Thymus (tissue), 11 donors: ENCODE measurements at regions not wholly inside any gene's neighbourhood (a gene's known extent, or its start where the extent isn't known, plus 50 kb on each side); places are given as distances from the start of the nearest gene placed in this dataset.

Experiments
- DNase-seq, 9 donors: peaks; one replicate each; pipeline ENCODE4 v3.0.0-alpha.2; 2013; ENCODE audit warnings: low spot score in 9 of 9, low read depth in 6 of 9, missing footprints in 1 of 9
- H3K27ac ChIP-seq, 2 donors: one replicate each; pipeline ENCODE4 v1.5.1; 2013; ENCODE audit warnings: control low read depth in 1 of 2, low read depth in 1 of 2, low read length in 1 of 2, mild to moderate bottlenecking in 1 of 2, moderate library complexity in 1 of 2
- H3K27me3 ChIP-seq, 2 donors: one replicate each; pipeline ENCODE4 v1.5.1; 2013; ENCODE audit warnings: low read length in 1 of 2; ENCODE audit not compliant: control insufficient read depth in 2 of 2, insufficient read depth in 1 of 2
- H3K36me3 ChIP-seq, 2 donors: one replicate each; pipeline ENCODE4 v1.5.1; 2013; ENCODE audit warnings: low read length in 1 of 2, mild to moderate bottlenecking in 1 of 2, moderate library complexity in 1 of 2; ENCODE audit not compliant: control insufficient read depth in 2 of 2, insufficient read depth in 2 of 2
- H3K4me1 ChIP-seq, 2 donors: one replicate each; pipeline ENCODE4 v1.5.1; 2013; ENCODE audit warnings: low read length in 2 of 2; ENCODE audit not compliant: control insufficient read depth in 2 of 2, insufficient read depth in 2 of 2
- H3K4me3 ChIP-seq, 2 donors: one replicate each; pipeline ENCODE4 v1.5.1; 2013; ENCODE audit warnings: low read length in 2 of 2, control low read depth in 1 of 2, mild to moderate bottlenecking in 1 of 2
- H3K9me3 ChIP-seq, 2 donors: one replicate each; pipeline ENCODE4 v1.5.1; 2013; ENCODE audit warnings: low read length in 1 of 2, mild to moderate bottlenecking in 1 of 2; ENCODE audit not compliant: control insufficient read depth in 2 of 2, insufficient read depth in 1 of 2
- WGBS: extraction: QIAGEN DNeasy Blood & Tissue Kit; methylation state at CpG from one replicate; pipeline ENCODE4 v1.1.7; 2013; 5-methylcytosine and 5-hydroxymethylcytosine counted together
- donor health status: healthy.

GRCh38 chr5:165457859-165458481, 1952.6 kb downstream of the MAT2B start:
- H3K4me3 ChIP-seq, result no peak overlapping the region
- no peaks in the 10 kb centered on the region for H3K9me3 ChIP-seq
- DNase-seq, result peak in 5 of 9 donors; percentile 1 to 26 (median 4)
- H3K27me3 ChIP-seq, result no peaks in the 10 kb centered on the region
- H3K36me3 ChIP-seq, result no peaks in the 10 kb centered on the region
- no peaks in the 10 kb centered on the region for H3K4me1 ChIP-seq
- no peak overlapping the region for H3K27ac ChIP-seq
- WGBS, result 71% methylated on average over 5 of the region's 5 CpGs

- no peaks in the 10 kb centered on the region for H3K36me3 ChIP-seq
- no peaks in the 10 kb centered on the region for H3K9me3 ChIP-seq
- no peak overlapping the region for H3K4me3 ChIP-seq
- DNase-seq, result no peak
- no peak overlapping the region for H3K27ac ChIP-seq
- H3K27me3 ChIP-seq, result no peaks in the 10 kb centered on the region
- H3K4me1 ChIP-seq, result no peaks in the 10 kb centered on the region
Measured at GRCh38 chr5:165459232-165459631, 1953.8 kb downstream of the MAT2B start.

- Histone ChIP-seq H3K27ac (no peak overlapping the region), H3K36me3 (no peaks in the 10 kb centered on the region), H3K4me1 (no peaks in the 10 kb centered on the region), H3K9me3 (no peaks in the 10 kb centered on the region), H3K27me3 (no peaks in the 10 kb centered on the region), H3K4me3 (no peak overlapping the region)
- WGBS, result 90% methylated on average over 4 of the region's 4 CpGs
- DNase-seq, result no peak
Measured at GRCh38 chr5:165460911-165461310, 1955.5 kb downstream of the MAT2B start.

- DNase-seq, result no peak
- H3K36me3 ChIP-seq, result no peaks in the 10 kb centered on the region
- H3K9me3 ChIP-seq, result no peaks in the 10 kb centered on the region
- no peak overlapping the region for H3K4me3 ChIP-seq
- no peak overlapping the region for H3K27ac ChIP-seq
- 95% methylated on average over 3 of the region's 3 CpGs for WGBS
- H3K4me1 ChIP-seq, result no peaks in the 10 kb centered on the region
- H3K27me3 ChIP-seq, result no peaks in the 10 kb centered on the region
Measured at GRCh38 chr5:165477546-165477945, 1972.1 kb downstream of the MAT2B start.

GRCh38 chr5:165495829-165496380, 1990.5 kb downstream of the MAT2B start:
- no peaks in the 10 kb centered on the region for H3K4me1 ChIP-seq
- no peak for DNase-seq
- no peaks in the 10 kb centered on the region for H3K9me3 ChIP-seq
- WGBS, result 50% methylated on average over 5 of the region's 5 CpGs
- H3K27me3 ChIP-seq, result no peaks in the 10 kb centered on the region
- no peak overlapping the region for H3K27ac ChIP-seq
- no peak overlapping the region for H3K4me3 ChIP-seq
- no peaks in the 10 kb centered on the region for H3K36me3 ChIP-seq

- Histone ChIP-seq H3K4me3 (no peak overlapping the region), H3K27ac (no peak overlapping the region), H3K36me3 (no peaks in the 10 kb centered on the region), H3K9me3 (no peaks in the 10 kb centered on the region), H3K27me3 (no peaks in the 10 kb centered on the region), H3K4me1 (no peaks in the 10 kb centered on the region)
- peak in 1 of 9 donors; percentile 2 for DNase-seq
- 29% methylated on average over 5 of the region's 5 CpGs for WGBS
Measured at GRCh38 chr5:165497707-165498106, 1992.3 kb downstream of the MAT2B start.

- Histone ChIP-seq H3K36me3 (no peaks in the 10 kb centered on the region), H3K27ac (no peak overlapping the region), H3K9me3 (no peaks in the 10 kb centered on the region), H3K4me3 (no peak overlapping the region), H3K4me1 (no peaks in the 10 kb centered on the region), H3K27me3 (no peaks in the 10 kb centered on the region)
- DNase-seq, result no peak
- 91% methylated on average over 11 of the region's 11 CpGs for WGBS
Measured at GRCh38 chr5:165502893-165503691, 1997.7 kb downstream of the MAT2B start.

GRCh38 chr5:165504674-165505073, 1999.3 kb downstream of the MAT2B start:
- no peak for DNase-seq
- H3K4me3 ChIP-seq, result no peak overlapping the region
- WGBS, result 79% methylated on average over 1 of the region's 1 CpG
- no peaks in the 10 kb centered on the region for H3K9me3 ChIP-seq
- H3K27ac ChIP-seq, result no peak overlapping the region
- H3K4me1 ChIP-seq, result no peaks in the 10 kb centered on the region
- H3K36me3 ChIP-seq, result no peaks in the 10 kb centered on the region
- no peaks in the 10 kb centered on the region for H3K27me3 ChIP-seq

- Histone ChIP-seq H3K36me3 (no peaks in the 10 kb centered on the region), H3K27ac (no peak overlapping the region), H3K4me3 (no peak overlapping the region), H3K4me1 (no peaks in the 10 kb centered on the region), H3K9me3 (no peaks in the 10 kb centered on the region), H3K27me3 (no peaks in the 10 kb centered on the region)
- no peak for DNase-seq
- WGBS, result 93% methylated on average over 1 of the region's 1 CpG
Measured at GRCh38 chr5:165508286-165508685, 2002.9 kb downstream of the MAT2B start.
